Mesendoderm (in vitro differentiated cells): ENCODE measurements at regions not wholly inside any gene's neighbourhood (a gene's known extent, or its start where the extent isn't known, plus 50 kb on each side); places are given as distances from the start of the nearest gene placed in this dataset.
A peak's percentile ranks its signal among the peaks of the same experiment; 100 is the strongest.

Experiments
- DNase-seq: peaks from one replicate; pipeline ENCODE4 v3.0.0; 2013
- H2AK5ac ChIP-seq: 2 replicates; pipeline ENCODE4 v1.6.1; 2013; ENCODE audit warnings: low read length, inconsistent platforms
- H2BK120ac ChIP-seq: 2 replicates; pipeline ENCODE4 v1.6.1; 2013; ENCODE audit warnings: low read depth, mild to moderate bottlenecking, low read length, moderate library complexity, mixed read lengths
- H2BK15ac ChIP-seq: replicated peaks from 2 replicates; pipeline ENCODE4 v1.6.1; 2013; ENCODE audit warnings: low read depth, mild to moderate bottlenecking, moderate library complexity
- H2BK5ac ChIP-seq: 2 replicates; pipeline ENCODE4 v1.6.1; 2013; ENCODE audit warnings: low read length, inconsistent platforms
- H3K18ac ChIP-seq: 2 replicates; pipeline ENCODE4 v1.6.1; 2013; ENCODE audit warnings: mild to moderate bottlenecking, low read length, mixed read lengths
- H3K23ac ChIP-seq: one replicate; pipeline ENCODE4 v1.6.1; 2013; ENCODE audit warnings: low read length
- H3K27ac ChIP-seq: 2 replicates; pipeline ENCODE4 v1.5.1; 2013; ENCODE audit warnings: low read depth, mild to moderate bottlenecking, inconsistent platforms, low read length, moderate library complexity
- H3K27me3 ChIP-seq: 2 replicates; pipeline ENCODE4 v1.6.1; 2013; ENCODE audit warnings: low read length, control low read depth, mild to moderate bottlenecking, inconsistent platforms; ENCODE audit not compliant: insufficient read depth, poor library complexity
- H3K36me3 ChIP-seq: 2 replicates; pipeline ENCODE4 v1.6.1; 2013; ENCODE audit warnings: low read length, inconsistent platforms; ENCODE audit not compliant: control insufficient read depth, insufficient read depth
- H3K4ac ChIP-seq: one replicate; pipeline ENCODE4 v1.6.1; 2013; ENCODE audit warnings: low read depth, mild to moderate bottlenecking, low read length, moderate library complexity
- H3K4me1 ChIP-seq: 2 replicates; pipeline ENCODE4 v1.6.1; 2013; ENCODE audit warnings: low read depth, low read length, inconsistent platforms; ENCODE audit not compliant: control insufficient read depth
- H3K4me2 ChIP-seq: 2 replicates; pipeline ENCODE4 v1.6.1; 2013; ENCODE audit warnings: low read length
- H3K4me3 ChIP-seq: 2 replicates; pipeline ENCODE4 v1.5.1; 2013; ENCODE audit warnings: mild to moderate bottlenecking, low read length
- H3K56ac ChIP-seq: one replicate; pipeline ENCODE4 v1.6.1; 2013; ENCODE audit warnings: low read length
- H3K79me1 ChIP-seq: 2 replicates; pipeline ENCODE4 v1.6.1; 2013; ENCODE audit warnings: low read length, inconsistent platforms
- H3K79me2 ChIP-seq: 2 replicates; pipeline ENCODE4 v1.6.1; 2013; ENCODE audit warnings: mild to moderate bottlenecking, low read length; ENCODE audit not compliant: control insufficient read depth, insufficient read depth
- H3K9ac ChIP-seq: 2 replicates; pipeline ENCODE4 v1.6.1; 2013; ENCODE audit warnings: low read length, inconsistent platforms
- H4K5ac ChIP-seq: one replicate; pipeline ENCODE4 v1.6.1; 2013; ENCODE audit warnings: low read length
- H4K8ac ChIP-seq: one replicate; pipeline ENCODE4 v1.6.1; 2013; ENCODE audit warnings: low read depth, mild to moderate bottlenecking, control low read depth, low read length, moderate library complexity
- WGBS: extraction: QIAGEN DNeasy Blood & Tissue Kit; methylation state at CpG from one replicate; pipeline ENCODE4 v1.1.7; 2013; ENCODE audit warnings: low lambda C conversion rate, missing lambda C conversion rate; ENCODE audit not compliant: insufficient coverage; ENCODE audit errors: extremely low coverage; 5-methylcytosine and 5-hydroxymethylcytosine counted together

DNA sequence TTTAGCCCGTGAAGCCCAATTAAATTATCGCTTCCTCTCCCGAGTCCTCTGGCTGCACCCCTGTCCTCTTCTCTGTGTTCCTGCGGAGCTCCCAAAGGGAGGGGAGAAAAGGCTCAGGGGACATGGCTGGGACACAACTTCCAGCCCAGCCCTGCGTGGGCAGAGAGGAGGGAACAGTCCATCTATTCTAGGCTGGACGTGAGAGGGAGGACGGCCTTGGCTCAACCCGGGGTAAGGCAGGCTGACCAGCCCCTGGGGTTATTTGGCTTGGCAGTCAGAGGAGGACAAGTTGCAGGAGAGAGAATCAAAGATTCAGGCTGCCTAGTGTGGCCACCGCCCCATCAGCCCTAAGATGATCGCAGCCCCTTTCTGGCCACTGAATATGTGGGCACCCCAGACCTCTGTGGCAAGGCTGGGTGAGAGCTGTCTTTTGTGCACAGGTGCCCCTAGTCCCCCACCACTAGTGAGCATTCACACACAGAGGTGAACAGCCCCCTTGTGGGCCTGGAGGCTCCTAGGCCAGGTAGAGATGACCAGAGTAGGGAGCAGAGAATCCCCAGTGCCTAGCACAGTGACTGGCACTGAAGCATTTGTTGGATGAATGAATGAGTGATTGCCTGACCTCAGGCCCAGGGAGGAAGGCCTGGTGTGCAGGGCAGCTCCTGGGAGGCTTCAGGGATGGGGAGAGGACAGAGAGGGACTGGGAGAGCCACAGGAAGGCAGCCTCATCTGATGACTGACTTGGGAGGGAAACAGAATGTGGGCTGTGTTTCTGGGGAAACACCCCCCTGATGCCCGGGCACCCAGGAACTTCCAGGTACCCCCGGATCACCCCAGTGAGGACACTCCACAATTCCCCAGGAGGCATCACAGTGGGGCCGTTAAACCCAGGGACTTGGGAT, 133.9 kb downstream of the C9orf50 start:
- Histone ChIP-seq H3K79me2 (no peaks in the 10 kb centered on the region), H3K4me2 (no peak overlapping the region), H3K4ac (peak overlapping the region; percentile 1), H2BK15ac (no peak overlapping the region), H2BK120ac (no peak overlapping the region), H4K5ac (no peak overlapping the region), H3K18ac (peak overlapping the region; percentile 78), H4K8ac (no peak overlapping the region), H2BK5ac (no peak overlapping the region), H3K27ac (no peak overlapping the region), H3K79me1 (peaks cover 3% of the 10 kb centered on the region), H3K9ac (no peak overlapping the region), H3K36me3 (no peaks in the 10 kb centered on the region), H3K27me3 (no peaks in the 10 kb centered on the region), H3K56ac (peak overlapping the region; percentile 95), H3K4me1 (peaks cover 18% of the 10 kb centered on the region), H3K23ac (peak overlapping the region; percentile 38), H2AK5ac (peak overlapping the region; percentile 73), H3K4me3 (no peak overlapping the region)
- no CpG with 5 or more reads among the region's 13 CpGs for WGBS
- no peak for DNase-seq

DNA sequence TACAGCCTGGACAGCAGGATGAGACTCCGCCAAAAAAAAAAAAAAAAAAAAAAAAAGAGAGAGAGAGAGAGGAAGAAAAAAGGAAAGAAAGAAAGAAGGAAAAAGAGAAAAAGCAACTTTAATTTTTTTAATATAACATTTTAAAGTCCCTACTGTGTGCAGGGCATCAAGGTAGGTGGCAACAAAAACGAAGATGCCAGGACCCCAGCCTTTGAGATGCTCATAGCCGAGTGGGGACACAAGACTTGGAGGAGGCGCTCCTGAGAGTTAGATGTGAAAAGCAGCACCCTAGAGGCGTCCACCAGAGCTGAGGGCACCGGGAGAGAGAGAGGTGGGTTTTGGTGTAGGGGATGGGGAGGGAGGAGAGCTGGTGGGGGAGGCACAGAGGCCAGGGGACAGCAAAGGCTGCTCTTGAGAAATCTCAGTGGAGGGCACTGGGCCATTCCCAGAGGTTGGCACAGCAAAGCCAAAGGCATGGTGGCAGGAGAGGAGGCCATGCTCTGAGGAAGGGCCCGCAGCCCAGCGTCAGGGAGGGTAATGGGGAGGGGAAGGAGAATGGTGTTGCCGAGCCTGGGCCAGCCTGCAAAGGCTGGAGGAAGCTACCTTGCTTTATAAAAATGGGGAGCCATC, 135.6 kb downstream of the C9orf50 start:
- Histone ChIP-seq H3K27me3 (no peaks in the 10 kb centered on the region), H2BK5ac (no peak overlapping the region), H3K9ac (no peak overlapping the region), H4K8ac (no peak overlapping the region), H3K56ac (peak overlapping the region; percentile 67), H3K4me2 (no peak overlapping the region), H3K27ac (no peak overlapping the region), H2BK120ac (no peak overlapping the region), H4K5ac (no peak overlapping the region), H3K36me3 (no peaks in the 10 kb centered on the region), H2BK15ac (no peak overlapping the region), H3K23ac (no peak overlapping the region), H3K18ac (no peak overlapping the region), H2AK5ac (no peak overlapping the region), H3K79me2 (no peaks in the 10 kb centered on the region), H3K4me3 (no peak overlapping the region), H3K4ac (no peak overlapping the region), H3K79me1 (peaks cover 1% of the 10 kb centered on the region), H3K4me1 (peaks cover 22% of the 10 kb centered on the region)
- WGBS, result no CpG with 5 or more reads among the region's 9 CpGs
- DNase-seq, result no peak

DNA sequence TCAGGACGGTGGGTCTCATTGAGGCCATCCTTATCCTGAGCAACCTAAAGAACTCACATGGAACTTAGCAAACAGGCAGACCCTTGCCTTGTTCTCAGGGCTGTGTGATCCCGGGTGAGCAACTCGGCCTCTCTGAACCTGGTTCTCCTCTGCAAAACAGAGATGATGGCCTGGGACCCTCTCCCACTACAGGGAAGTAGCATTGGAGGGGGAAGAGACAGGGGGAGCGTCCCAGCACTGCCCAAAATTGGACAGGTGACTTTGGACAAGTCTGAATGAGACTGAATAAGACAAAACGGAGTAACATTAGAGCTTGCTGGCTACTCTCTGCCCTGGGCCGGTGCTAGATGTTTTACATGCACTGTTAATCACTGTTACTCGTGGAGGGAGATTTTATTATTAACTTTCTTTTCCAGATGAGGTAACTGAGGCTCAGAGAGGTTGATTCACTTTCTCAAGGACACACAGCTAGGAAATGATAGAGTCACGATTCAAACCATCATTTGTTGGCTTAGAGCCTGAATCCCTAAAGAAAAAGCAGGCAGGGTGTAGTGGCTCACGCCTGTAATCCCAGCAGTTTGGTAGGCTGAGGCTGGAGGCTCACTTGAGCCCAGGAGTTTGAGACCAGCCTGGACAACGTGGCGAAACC, 136.4 kb downstream of the C9orf50 start:
- H3K79me1 ChIP-seq, result no peaks in the 10 kb centered on the region

DNA sequence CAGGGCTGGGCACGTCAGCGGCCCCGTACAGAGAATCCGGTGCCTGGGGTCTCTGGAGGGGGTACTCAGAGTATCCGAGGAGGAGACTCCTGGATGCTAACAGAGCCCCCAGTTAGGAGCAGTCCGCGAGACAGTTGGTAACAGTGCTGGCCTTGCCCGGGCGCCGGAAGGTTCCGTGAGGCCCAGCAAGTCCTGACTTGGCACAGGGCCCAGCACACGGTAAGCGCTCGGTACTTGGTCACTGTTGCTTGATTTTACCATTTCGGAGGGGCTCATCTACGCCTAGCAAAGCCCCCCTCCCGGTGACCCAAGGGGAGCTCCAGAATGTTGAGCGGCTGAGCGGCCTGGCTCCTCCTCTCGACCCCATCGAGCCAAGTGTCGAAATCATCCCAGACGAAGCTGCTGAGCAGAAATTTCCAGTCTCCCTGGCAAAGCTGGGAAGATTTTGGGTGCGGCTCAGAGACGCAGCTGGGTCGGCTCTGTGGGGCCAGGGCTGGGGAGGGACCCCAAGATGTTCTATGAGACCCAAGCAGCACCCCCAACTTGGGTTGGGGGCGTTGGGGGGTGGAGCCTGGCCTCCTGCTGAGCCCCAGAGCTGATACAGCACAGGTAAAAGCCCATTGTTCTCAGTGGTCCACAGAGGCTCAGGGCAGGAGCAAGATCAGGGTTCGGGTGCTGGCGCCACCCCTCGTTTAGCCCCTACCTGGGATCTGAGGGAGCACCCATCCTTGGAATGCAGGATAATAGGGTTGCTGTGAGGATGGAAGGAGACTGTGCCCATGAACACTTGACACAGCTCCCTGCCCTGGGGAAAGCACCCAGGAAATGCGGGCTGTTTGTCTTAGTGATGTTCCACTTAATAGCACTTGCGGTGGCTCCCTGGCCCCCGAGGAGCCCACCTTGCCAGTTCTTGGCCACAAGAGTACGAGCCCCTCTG, 137.2 kb downstream of the C9orf50 start:
- peak overlapping the region; percentile 93 for H3K56ac ChIP-seq
- no CpG with 5 or more reads among the region's 34 CpGs for WGBS
- H3K79me1 ChIP-seq, result no peaks in the 10 kb centered on the region
- H3K27ac ChIP-seq, result peak overlapping the region; percentile 94
- H4K8ac ChIP-seq, result peak overlapping the region; percentile 44
- H4K5ac ChIP-seq, result no peak overlapping the region
- peak overlapping the region; percentile 98 for H3K4ac ChIP-seq
- peaks cover 21% of the 10 kb centered on the region for H3K4me1 ChIP-seq
- peak overlapping the region; percentile 95 for H2BK120ac ChIP-seq
- H3K27me3 ChIP-seq, result no peaks in the 10 kb centered on the region
- no peaks in the 10 kb centered on the region for H3K79me2 ChIP-seq
- H3K4me3 ChIP-seq, result no peak overlapping the region
- DNase-seq, result peak; percentile 83
- H3K4me2 ChIP-seq, result peak overlapping the region; percentile 50
- H2BK5ac ChIP-seq, result peak overlapping the region; percentile 93
- H2BK15ac ChIP-seq, result no peak overlapping the region
- H3K9ac ChIP-seq, result peak overlapping the region; percentile 83
- peak overlapping the region; percentile 96 for H3K18ac ChIP-seq
- H3K23ac ChIP-seq, result peak overlapping the region; percentile 80
- peak overlapping the region; percentile 98 for H2AK5ac ChIP-seq
- H3K36me3 ChIP-seq, result no peaks in the 10 kb centered on the region

More for the DNA sequence above, 136.4 kb downstream of the C9orf50 start:
- H3K18ac ChIP-seq, result peak overlapping the region; percentile 96
- H3K4me1 ChIP-seq, result peaks cover 22% of the 10 kb centered on the region
- peak overlapping the region; percentile 93 for H3K56ac ChIP-seq
- no peak overlapping the region for H4K8ac ChIP-seq
- no peak overlapping the region for H3K27ac ChIP-seq
- no peak overlapping the region for H2BK15ac ChIP-seq
- no peaks in the 10 kb centered on the region for H3K27me3 ChIP-seq
- peak overlapping the region; percentile 70 for H2BK5ac ChIP-seq
- H2BK120ac ChIP-seq, result no peak overlapping the region
- no peaks in the 10 kb centered on the region for H3K79me2 ChIP-seq
- no CpG with 5 or more reads among the region's 11 CpGs for WGBS
- DNase-seq, result no peak
- no peak overlapping the region for H3K23ac ChIP-seq
- peak overlapping the region; percentile 98 for H2AK5ac ChIP-seq
- peak overlapping the region; percentile 83 for H3K9ac ChIP-seq
- H4K5ac ChIP-seq, result no peak overlapping the region
- H3K4ac ChIP-seq, result peak overlapping the region; percentile 98
- no peaks in the 10 kb centered on the region for H3K36me3 ChIP-seq
- H3K4me2 ChIP-seq, result no peak overlapping the region
- no peak overlapping the region for H3K4me3 ChIP-seq
